Glutamatergic neuron (in vitro differentiated cells): ENCODE measurements at regions not wholly inside any gene's neighbourhood (a gene's known extent, or its start where the extent isn't known, plus 50 kb on each side); places are given as distances from the start of the nearest gene placed in this dataset.

Experiments
- DNase-seq: peaks from one replicate; pipeline ENCODE4 v3.0.0; 2022
- H3K27ac Mint-ChIP-seq: one replicate; pipeline ENCODE4 v1.8.0; 2020; ENCODE audit warnings: mild to moderate bottlenecking, mixed read lengths, inconsistent platforms; ENCODE audit not compliant: unreplicated experiment
- H3K27me3 Mint-ChIP-seq: one replicate; pipeline ENCODE4 v1.8.0; 2020; ENCODE audit warnings: mild to moderate bottlenecking, moderate library complexity, mixed read lengths, inconsistent platforms; ENCODE audit not compliant: unreplicated experiment
- H3K36me3 Mint-ChIP-seq: one replicate; pipeline ENCODE4 v1.8.0; 2020; ENCODE audit warnings: mild to moderate bottlenecking, mixed read lengths, inconsistent platforms; ENCODE audit not compliant: unreplicated experiment
- H3K4me1 Mint-ChIP-seq: one replicate; pipeline ENCODE4 v1.8.0; 2020; ENCODE audit warnings: mild to moderate bottlenecking, low read depth, mixed read lengths, inconsistent platforms; ENCODE audit not compliant: unreplicated experiment
- H3K4me3 Mint-ChIP-seq: one replicate; pipeline ENCODE4 v1.8.0; 2020; ENCODE audit warnings: mild to moderate bottlenecking, mixed read lengths, inconsistent platforms; ENCODE audit not compliant: unreplicated experiment
- H3K9me3 Mint-ChIP-seq: one replicate; pipeline ENCODE4 v1.8.0; 2020; ENCODE audit warnings: mild to moderate bottlenecking, moderate library complexity, mixed read lengths, inconsistent platforms; ENCODE audit not compliant: unreplicated experiment
- CTCF ChIP-seq: fragments of 200-600 bp; sonication (generic); IDR thresholded peaks from one replicate; pipeline ENCODE4 v1.5.0; 2021; ENCODE audit not compliant: partially characterized antibody, unreplicated experiment

- H3K4me3 Mint-ChIP-seq, result no peak overlapping the region
- no peaks in the 10 kb centered on the region for H3K27me3 Mint-ChIP-seq
- DNase-seq, result no peak
- H3K4me1 Mint-ChIP-seq, result no peaks in the 10 kb centered on the region
- no peak for TF ChIP-seq CTCF
- H3K9me3 Mint-ChIP-seq, result no peaks in the 10 kb centered on the region
- H3K36me3 Mint-ChIP-seq, result no peaks in the 10 kb centered on the region
- no peak overlapping the region for H3K27ac Mint-ChIP-seq
These were observed 87.8 kb upstream of the PRMT6 start for GRCh38 chr1:106968644-106969043.

GRCh38 chr1:106969731-106970130 is 86.7 kb upstream of the PRMT6 start:
- Mint-ChIP-seq H3K9me3 (no peaks in the 10 kb centered on the region), H3K27ac (no peak overlapping the region), H3K4me1 (no peaks in the 10 kb centered on the region), H3K27me3 (no peaks in the 10 kb centered on the region), H3K4me3 (no peak overlapping the region), H3K36me3 (no peaks in the 10 kb centered on the region)
- TF ChIP-seq CTCF, result no peak
- DNase-seq, result no peak

GRCh38 chr1:106972074-106972473 is 84.4 kb upstream of the PRMT6 start:
- no peak for TF ChIP-seq CTCF
- Mint-ChIP-seq H3K9me3 (no peaks in the 10 kb centered on the region), H3K27ac (no peak overlapping the region), H3K4me1 (no peaks in the 10 kb centered on the region), H3K36me3 (no peaks in the 10 kb centered on the region), H3K4me3 (no peak overlapping the region), H3K27me3 (no peaks in the 10 kb centered on the region)
- no peak for DNase-seq

GRCh38 chr1:106975944-106976343 is 80.5 kb upstream of the PRMT6 start:
- no peaks in the 10 kb centered on the region for H3K9me3 Mint-ChIP-seq
- no peak overlapping the region for H3K27ac Mint-ChIP-seq
- H3K4me1 Mint-ChIP-seq, result no peaks in the 10 kb centered on the region
- TF ChIP-seq CTCF, result no peak
- no peak overlapping the region for H3K4me3 Mint-ChIP-seq
- no peak for DNase-seq
- H3K36me3 Mint-ChIP-seq, result no peaks in the 10 kb centered on the region
- no peaks in the 10 kb centered on the region for H3K27me3 Mint-ChIP-seq

GRCh38 chr1:106978477-106979322 is 77.8 kb upstream of the PRMT6 start:
- TF ChIP-seq CTCF, result no peak
- no peaks in the 10 kb centered on the region for H3K4me1 Mint-ChIP-seq
- no peaks in the 10 kb centered on the region for H3K36me3 Mint-ChIP-seq
- H3K27me3 Mint-ChIP-seq, result no peaks in the 10 kb centered on the region
- H3K27ac Mint-ChIP-seq, result no peak overlapping the region
- H3K9me3 Mint-ChIP-seq, result no peaks in the 10 kb centered on the region
- no peak for DNase-seq
- no peak overlapping the region for H3K4me3 Mint-ChIP-seq
